Cerebellar nuclear complex (tissue), 1 donor: ENCODE measurements at regions not wholly inside any gene's neighbourhood (a gene's known extent, or its start where the extent isn't known, plus 50 kb on each side); places are given as distances from the start of the nearest gene placed in this dataset.
"Not testable (repeated sequence)": the region's sequence is repeated elsewhere in the genome, so short reads cannot be mapped to it uniquely, and the experiment has no call there.

ENCODE experiments used
- DNase-seq, 2 experiments: peaks; one replicate each; lab custom pipeline; 2025; lab: John Stamatoyannopoulos, UW

- DNase-seq, result no peak
These were observed 414.6 kb upstream of the HS3ST1 start for GRCh38 chr4:11843340-11843739.

GRCh38 chr4:11842620-11843263 is 414.0 kb upstream of the HS3ST1 start:
- no peak for DNase-seq

DNA sequence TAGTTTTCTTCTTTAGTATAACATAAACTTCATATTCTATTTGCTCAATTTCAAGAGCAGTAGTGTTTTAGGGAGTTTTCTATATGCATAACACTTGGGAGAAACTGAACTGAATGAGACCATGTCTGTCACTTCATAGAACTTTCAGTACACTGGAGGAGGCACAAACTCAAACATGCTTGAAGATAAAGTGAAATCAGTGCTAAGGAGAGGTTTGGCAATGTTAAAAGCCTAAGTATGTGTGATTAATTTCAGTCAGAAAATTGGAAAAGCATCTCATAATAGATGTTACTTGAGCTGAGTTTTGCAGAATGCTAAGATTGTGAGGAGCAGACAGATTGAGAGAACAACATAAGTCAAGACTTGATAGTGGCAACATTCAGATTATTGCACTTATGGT is 411.2 kb upstream of the HS3ST1 start:
- no peak for DNase-seq

GRCh38 chr4:11831739-11832138 is 403.0 kb upstream of the HS3ST1 start:
- DNase-seq, result no peak

DNA sequence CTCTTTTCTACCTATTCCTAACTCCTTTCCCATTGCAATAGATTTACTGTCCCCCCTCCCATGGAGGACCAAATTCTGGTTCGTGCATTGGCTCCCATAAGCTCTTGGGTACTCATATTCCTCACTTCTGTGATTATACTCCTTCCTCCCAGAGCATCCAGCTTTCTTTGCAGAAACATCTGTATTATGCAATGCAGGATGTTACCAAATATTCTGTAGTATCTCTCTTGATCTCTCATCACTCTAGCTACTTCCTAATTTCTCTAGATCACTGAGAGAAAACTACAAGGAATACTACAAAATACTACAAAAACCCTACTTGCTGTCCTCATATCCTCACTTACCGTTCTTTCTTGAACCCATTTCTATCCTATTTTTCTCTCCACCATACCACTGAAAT is 395.9 kb upstream of the HS3ST1 start:
- DNase-seq, result no peak

- DNase-seq, result no peak
These were observed 393.2 kb upstream of the HS3ST1 start for GRCh38 chr4:11821772-11822430.

- DNase-seq, result no peak
These were observed 388.4 kb upstream of the HS3ST1 start for GRCh38 chr4:11817088-11817487.

DNA sequence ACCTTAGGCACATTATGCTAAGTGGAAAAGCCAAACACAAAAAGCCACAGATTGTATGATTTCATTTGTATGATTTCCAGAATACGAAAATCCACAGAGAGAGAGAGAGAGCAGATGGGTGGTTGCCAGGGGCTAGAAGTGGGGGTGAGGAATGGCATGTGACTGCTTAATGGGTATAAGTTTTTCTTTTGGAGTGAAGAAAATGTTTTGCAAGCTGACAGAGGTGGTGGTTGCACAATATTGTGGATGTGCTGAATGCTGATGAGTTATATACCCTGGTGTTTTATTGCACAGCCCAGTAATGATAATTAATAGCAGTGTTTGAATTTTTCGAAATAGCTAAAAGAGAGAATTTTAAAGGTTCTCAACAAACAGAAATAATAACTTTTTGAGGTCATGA is 386.1 kb upstream of the HS3ST1 start:
- DNase-seq, result no peak

GRCh38 chr4:11813951-11814446 is 385.3 kb upstream of the HS3ST1 start:
- DNase-seq, result no peak

GRCh38 chr4:11811521-11811920 is 382.8 kb upstream of the HS3ST1 start:
- not testable (repeated sequence) for DNase-seq

GRCh38 chr4:11805842-11806241 is 377.1 kb upstream of the HS3ST1 start:
- DNase-seq, result no peak

DNA sequence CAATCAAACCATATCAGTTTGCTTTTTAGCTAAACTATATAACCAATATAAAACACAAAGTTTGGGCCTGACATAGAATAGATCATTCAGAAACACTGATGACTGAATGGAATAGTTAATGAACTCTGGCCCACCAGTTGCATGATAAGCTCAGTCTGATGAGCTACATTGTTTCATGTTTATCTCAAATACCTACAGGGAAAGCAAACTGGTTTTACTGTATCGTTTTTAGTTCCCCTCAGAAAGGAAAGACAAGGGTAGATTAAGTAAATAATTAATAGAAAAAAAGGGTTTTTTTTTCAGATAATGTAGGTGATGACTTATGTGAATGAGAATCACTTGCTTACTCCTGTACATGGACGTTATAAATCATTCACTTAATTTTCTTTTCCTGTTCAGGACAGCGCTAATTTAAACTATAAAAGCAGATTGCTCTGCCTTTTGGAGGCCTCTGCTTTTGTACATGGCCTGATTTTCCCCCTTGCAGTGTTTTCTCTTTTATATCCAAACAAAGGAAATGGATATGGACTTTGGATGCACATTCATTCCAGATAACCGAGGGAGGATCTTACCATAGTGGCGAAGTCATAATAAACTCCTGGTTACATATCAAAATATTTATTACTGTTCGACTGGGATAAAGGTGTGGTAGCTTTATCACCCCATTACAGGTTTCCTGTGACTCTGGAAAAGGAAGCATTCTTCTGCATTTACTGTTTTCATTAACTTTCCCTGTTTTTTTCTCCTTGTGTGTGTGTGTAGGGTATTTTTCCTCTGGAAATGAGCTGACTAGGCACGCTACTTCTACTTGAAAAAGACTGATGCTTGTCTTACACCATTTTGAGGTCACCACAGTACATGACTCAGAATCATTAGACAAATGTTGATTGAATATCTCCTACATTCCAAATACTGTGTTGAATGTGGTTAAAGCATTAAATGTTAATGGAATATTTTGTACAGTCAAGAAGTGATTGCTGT is 373.1 kb upstream of the HS3ST1 start:
- no peak for DNase-seq

DNA sequence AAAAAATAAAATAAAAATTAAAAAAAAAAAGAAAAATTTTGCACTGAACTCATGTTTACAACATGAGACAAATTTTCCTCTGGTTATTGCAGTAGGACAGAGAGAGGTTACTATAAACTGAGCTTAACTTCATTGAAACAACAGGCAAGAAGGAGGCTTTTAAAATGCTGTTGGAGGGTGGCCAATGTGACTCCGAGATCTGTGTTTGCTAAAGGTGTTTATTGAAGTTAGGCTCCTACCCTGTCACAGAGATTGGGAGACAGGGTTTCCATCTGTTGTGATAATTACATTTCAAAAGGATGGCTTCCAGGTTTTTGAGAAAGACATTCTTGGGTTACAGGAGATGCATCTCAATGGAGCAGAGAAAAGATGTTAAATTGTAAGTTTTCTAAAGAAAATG is 370.5 kb upstream of the HS3ST1 start:
- DNase-seq, result no peak

DNA sequence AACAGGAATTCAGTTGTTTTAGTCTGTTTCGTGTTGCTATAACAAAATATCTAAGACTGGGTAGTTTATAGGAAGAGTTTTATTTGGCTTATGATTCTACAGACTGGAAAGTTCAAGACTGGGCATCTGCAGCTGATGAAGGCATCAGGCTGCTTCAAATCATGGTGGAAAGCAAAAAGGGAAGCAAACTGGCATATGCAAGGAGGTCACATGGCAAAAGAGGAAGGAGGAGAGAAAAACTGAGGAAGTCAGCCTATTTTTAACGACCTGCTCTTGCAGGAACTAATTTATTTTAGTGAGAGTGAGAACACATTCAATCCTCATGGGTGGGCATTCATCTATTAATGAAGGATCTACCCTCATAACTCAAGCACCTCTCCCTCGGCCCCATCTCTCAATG is 363.1 kb upstream of the HS3ST1 start:
- DNase-seq, result no peak

DNA sequence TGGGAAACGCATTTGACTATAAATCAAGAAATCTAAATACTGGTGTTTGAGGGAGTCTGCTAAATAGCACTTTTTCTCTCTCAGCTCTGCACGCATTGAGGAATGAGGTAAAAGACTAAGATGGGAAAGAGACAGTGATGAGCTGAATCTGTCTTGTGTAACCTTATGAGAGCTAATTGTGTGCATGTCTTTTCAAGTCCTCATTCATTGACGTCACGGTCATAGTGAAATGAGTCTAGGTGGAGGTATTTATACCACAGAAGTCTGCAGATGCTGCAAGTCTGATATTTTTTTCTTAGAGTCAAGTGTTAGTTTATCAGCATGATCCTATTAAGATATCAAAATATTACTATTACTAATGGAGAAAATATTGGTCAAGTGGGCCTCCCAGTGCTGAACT is 361.5 kb upstream of the HS3ST1 start:
- no peak for DNase-seq

DNA sequence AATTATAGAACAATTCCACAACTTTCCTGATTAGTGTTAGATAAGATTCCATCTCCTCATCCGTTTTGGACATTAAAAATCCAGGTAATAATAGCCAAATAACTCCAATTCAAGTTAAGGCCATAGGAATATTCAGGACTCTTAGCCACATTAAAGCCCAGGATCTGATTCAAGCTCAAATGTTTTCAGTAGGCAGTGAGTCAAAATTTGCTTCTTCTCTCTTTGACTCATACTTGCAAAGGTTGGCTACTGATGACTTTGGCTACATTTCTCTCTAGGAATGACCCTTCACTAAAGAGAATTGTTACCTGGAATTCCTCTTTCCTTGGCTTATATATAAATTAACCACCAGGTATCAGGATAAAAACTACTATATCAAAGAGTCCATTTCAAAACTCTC is 354.9 kb upstream of the HS3ST1 start:
- DNase-seq, result no peak

- no peak for DNase-seq
These were observed 354.2 kb upstream of the HS3ST1 start for GRCh38 chr4:11782859-11783258.

DNA sequence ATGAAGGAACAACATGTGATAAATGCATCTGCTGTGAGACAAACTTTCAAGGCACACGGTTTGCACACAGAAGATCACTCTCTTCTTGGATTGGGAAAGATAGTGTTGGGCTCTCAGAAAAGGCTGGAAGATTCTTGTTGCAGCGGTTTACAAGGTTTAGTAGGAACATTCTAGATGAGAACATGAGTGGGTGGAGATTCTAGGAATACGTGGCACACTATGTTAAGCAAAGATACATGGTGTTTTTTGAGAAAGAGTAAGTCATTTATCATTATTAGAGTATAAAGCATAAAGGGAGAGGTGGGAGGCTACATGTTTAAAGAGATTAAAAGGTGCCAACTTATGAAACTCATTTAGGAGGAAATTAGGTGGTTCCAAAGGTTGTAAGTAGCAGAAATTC is 348.8 kb upstream of the HS3ST1 start:
- DNase-seq, result no peak

GRCh38 chr4:11774346-11774745 is 345.7 kb upstream of the HS3ST1 start:
- no peak for DNase-seq

- DNase-seq, result no peak
These were observed 345.1 kb upstream of the HS3ST1 start for GRCh38 chr4:11773798-11774197.

GRCh38 chr4:11769434-11769833 is 340.7 kb upstream of the HS3ST1 start:
- no peak for DNase-seq

DNA sequence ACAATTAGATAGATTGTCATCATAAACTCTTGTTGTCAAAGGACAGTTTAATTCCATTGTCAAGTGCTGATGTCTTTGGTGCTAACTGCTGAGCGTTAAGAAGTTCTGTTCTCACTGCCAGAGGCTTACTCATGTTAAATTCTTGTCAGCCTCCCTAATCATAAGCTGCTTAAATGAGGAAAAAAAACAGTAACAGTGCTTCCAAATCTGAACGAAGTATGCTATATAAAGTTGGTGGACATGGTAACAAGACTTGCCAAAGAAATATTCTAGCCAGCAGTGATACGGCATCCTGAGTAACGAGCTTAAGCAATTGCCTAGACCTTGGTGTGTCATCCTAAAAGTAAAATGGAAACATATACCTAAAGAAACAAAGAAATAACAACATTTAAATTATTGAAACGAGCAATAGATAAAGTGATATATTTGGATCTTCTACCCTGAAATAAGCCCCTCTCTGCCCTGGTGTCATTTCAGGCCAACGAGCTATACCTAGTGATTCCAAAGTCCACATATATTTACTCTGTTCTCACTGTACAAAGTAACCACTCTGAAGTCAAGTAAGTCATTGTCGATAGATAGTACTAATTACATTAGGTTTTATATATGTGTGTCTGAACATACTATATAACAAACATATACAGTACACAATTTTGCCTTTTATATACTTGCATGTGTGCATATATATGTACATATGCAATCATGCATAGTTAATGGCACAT is 339.7 kb upstream of the HS3ST1 start:
- no peak for DNase-seq
